WERI-Rb-1 (cell line): ENCODE measurements at regions not wholly inside any gene's neighbourhood (a gene's known extent, or its start where the extent isn't known, plus 50 kb on each side); places are given as distances from the start of the nearest gene placed in this dataset.

Experiments
- DNase-seq: peaks from one replicate; pipeline ENCODE4 v3.0.0-alpha.2; 2020
- H3K27ac ChIP-seq: fragments of 250-450 bp; sonication (Bioruptor Pico); 2 replicates; pipeline ENCODE4 v1.5.1; 2020; ENCODE audit warnings: mild to moderate bottlenecking, moderate library complexity
- H3K27me3 ChIP-seq: fragments of 250-450 bp; sonication (Bioruptor Pico); 2 replicates; pipeline ENCODE4 v1.5.1; 2021; ENCODE audit warnings: mild to moderate bottlenecking, low read depth, moderate library complexity; ENCODE audit not compliant: insufficient read depth, severe bottlenecking
- H3K36me3 ChIP-seq: fragments of 250-450 bp; sonication (Bioruptor Pico); 2 replicates; pipeline ENCODE4 v1.5.1; 2020; ENCODE audit warnings: mild to moderate bottlenecking, moderate library complexity
- H3K4me3 ChIP-seq: 2 replicates; pipeline ENCODE4 v1.5.1; 2011; ENCODE audit warnings: low read depth, mild to moderate bottlenecking, control low read depth, low read length
- H3K9me3 ChIP-seq: fragments of 250-450 bp; sonication (Bioruptor Pico); 2 replicates; pipeline ENCODE4 v1.5.1; 2021; ENCODE audit warnings: mild to moderate bottlenecking, moderate library complexity; ENCODE audit not compliant: severe bottlenecking
- CTCF ChIP-seq: IDR thresholded peaks from 2 replicates; pipeline ENCODE4 v1.5.1; 2011; ENCODE audit warnings: low read depth, mild to moderate bottlenecking, control low read depth, inconsistent platforms, low read length

GRCh38 chr1:193749868-193750267 lies 563.5 kb upstream of the B3GALT2 start:
- H3K9me3 ChIP-seq, result no peaks in the 10 kb centered on the region
- H3K27me3 ChIP-seq, result no peaks in the 10 kb centered on the region
- H3K27ac ChIP-seq, result no peak overlapping the region
- no peak for TF ChIP-seq CTCF
- no peaks in the 10 kb centered on the region for H3K36me3 ChIP-seq
- DNase-seq, result no peak
- no peak overlapping the region for H3K4me3 ChIP-seq

- Histone ChIP-seq H3K27me3 (no peaks in the 10 kb centered on the region), H3K36me3 (no peaks in the 10 kb centered on the region), H3K9me3 (no peaks in the 10 kb centered on the region), H3K27ac (no peak overlapping the region), H3K4me3 (no peak overlapping the region)
- TF ChIP-seq CTCF, result no peak
- DNase-seq, result no peak
Observed at GRCh38 chr1:193747579-193747978, 561.2 kb upstream of the B3GALT2 start.

GRCh38 chr1:193741228-193741627 lies 554.8 kb upstream of the B3GALT2 start:
- no peaks in the 10 kb centered on the region for H3K9me3 ChIP-seq
- no peak for DNase-seq
- no peak overlapping the region for H3K4me3 ChIP-seq
- TF ChIP-seq CTCF, result no peak
- H3K27ac ChIP-seq, result no peak overlapping the region
- no peaks in the 10 kb centered on the region for H3K36me3 ChIP-seq
- H3K27me3 ChIP-seq, result no peaks in the 10 kb centered on the region

- no peaks in the 10 kb centered on the region for H3K36me3 ChIP-seq
Observed at GRCh38 chr1:193740762-193741161, 554.3 kb upstream of the B3GALT2 start.

GRCh38 chr1:193736507-193736906 lies 550.1 kb upstream of the B3GALT2 start:
- no peaks in the 10 kb centered on the region for H3K9me3 ChIP-seq
- H3K4me3 ChIP-seq, result no peak overlapping the region
- DNase-seq, result no peak
- no peaks in the 10 kb centered on the region for H3K36me3 ChIP-seq
- no peak for TF ChIP-seq CTCF
- H3K27me3 ChIP-seq, result no peaks in the 10 kb centered on the region
- no peak overlapping the region for H3K27ac ChIP-seq

More at GRCh38 chr1:193740762-193741161, 554.3 kb upstream of the B3GALT2 start:
- Histone ChIP-seq H3K27me3 (no peaks in the 10 kb centered on the region), H3K9me3 (no peaks in the 10 kb centered on the region), H3K4me3 (no peak overlapping the region), H3K27ac (no peak overlapping the region)
- no peak for TF ChIP-seq CTCF
- DNase-seq, result no peak

- no peaks in the 10 kb centered on the region for H3K9me3 ChIP-seq
- DNase-seq, result no peak
- no peak overlapping the region for H3K4me3 ChIP-seq
- no peaks in the 10 kb centered on the region for H3K27me3 ChIP-seq
- no peak overlapping the region for H3K27ac ChIP-seq
- no peak for TF ChIP-seq CTCF
- no peaks in the 10 kb centered on the region for H3K36me3 ChIP-seq
Observed at GRCh38 chr1:193733674-193734073, 547.3 kb upstream of the B3GALT2 start.
